ENCODE measurements at regions not wholly inside any gene's neighbourhood (a gene's known extent, or its start where the extent isn't known, plus 50 kb on each side); places are given as distances from the start of the nearest gene placed in this dataset.

GRCh38 chr6:138026342-138026741 is 80.9 kb downstream of the PERP start:
- intact Hi-C loops (cut with DNase I; ENCODE audit: low total_unique reads), result no loop called here
- Histone ChIP-seq H3K4me3 (no peak overlapping the region), H3K9me3 (no peaks in the 10 kb centered on the region), H3K4me1 (no peaks in the 10 kb centered on the region), H3K27me3 (no peaks in the 10 kb centered on the region), H3K36me3 (no peaks in the 10 kb centered on the region), H3K27ac (no peak overlapping the region)
- TF ChIP-seq POLR2AphosphoS5 (IDR thresholded peaks at IDR 0.05) (no peak), POLR2A (IDR thresholded peaks at IDR 0.05) (no peak)
- TF ChIP-seq, protein P1, sequence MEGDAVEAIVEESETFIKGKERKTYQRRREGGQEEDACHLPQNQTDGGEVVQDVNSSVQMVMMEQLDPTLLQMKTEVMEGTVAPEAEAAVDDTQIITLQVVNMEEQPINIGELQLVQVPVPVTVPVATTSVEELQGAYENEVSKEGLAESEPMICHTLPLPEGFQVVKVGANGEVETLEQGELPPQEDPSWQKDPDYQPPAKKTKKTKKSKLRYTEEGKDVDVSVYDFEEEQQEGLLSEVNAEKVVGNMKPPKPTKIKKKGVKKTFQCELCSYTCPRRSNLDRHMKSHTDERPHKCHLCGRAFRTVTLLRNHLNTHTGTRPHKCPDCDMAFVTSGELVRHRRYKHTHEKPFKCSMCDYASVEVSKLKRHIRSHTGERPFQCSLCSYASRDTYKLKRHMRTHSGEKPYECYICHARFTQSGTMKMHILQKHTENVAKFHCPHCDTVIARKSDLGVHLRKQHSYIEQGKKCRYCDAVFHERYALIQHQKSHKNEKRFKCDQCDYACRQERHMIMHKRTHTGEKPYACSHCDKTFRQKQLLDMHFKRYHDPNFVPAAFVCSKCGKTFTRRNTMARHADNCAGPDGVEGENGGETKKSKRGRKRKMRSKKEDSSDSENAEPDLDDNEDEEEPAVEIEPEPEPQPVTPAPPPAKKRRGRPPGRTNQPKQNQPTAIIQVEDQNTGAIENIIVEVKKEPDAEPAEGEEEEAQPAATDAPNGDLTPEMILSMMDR (IDR thresholded peaks at IDR 0.05), result no peak
- DNase-seq (ENCODE audit: low spot score in 2 of 2), result no peak

DNA sequence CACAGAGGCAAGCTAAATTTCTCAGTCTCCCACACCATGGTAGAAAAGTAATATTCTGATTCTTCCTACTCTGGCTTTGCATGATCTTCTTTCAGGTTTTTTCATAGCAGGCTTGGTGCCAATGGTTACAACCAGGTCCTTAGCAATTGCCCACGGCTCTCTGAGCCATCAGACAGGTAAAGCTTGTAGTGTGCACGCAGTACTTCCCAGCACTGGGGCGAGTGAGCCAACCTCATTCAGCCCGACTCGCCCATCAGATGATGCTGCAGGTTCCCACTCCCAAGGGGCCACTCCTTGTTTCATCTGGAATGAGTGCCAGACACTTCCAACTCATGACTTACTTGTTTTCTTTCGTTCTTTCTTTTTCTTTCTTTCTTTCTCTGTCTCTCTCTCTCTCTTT is 78.3 kb downstream of the PERP start:
- Histone ChIP-seq H3K4me3 (no peak overlapping the region), H3K9me3 (no peaks in the 10 kb centered on the region), H3K27me3 (no peaks in the 10 kb centered on the region), H3K36me3 (no peaks in the 10 kb centered on the region), H3K27ac (no peak overlapping the region), H3K4me1 (no peaks in the 10 kb centered on the region)
- TF ChIP-seq POLR2AphosphoS5 (IDR thresholded peaks at IDR 0.05) (no peak), POLR2A (IDR thresholded peaks at IDR 0.05) (no peak)
- TF ChIP-seq, protein P1 (IDR thresholded peaks at IDR 0.05), result no peak
- intact Hi-C loops (cut with DNase I; ENCODE audit: low total_unique reads), result no loop called here
- peak in 1 of 2 donors; percentile 53 for DNase-seq (ENCODE audit: low spot score in 2 of 2)

GRCh38 chr6:138030872-138031271 is 76.3 kb downstream of the PERP start:
- no peaks in the 10 kb centered on the region for H3K4me1 ChIP-seq
- no peaks in the 10 kb centered on the region for H3K27me3 ChIP-seq
- no peak overlapping the region for H3K4me3 ChIP-seq
- no peak for DNase-seq (ENCODE audit: low spot score in 2 of 2)
- H3K36me3 ChIP-seq, result no peaks in the 10 kb centered on the region
- no peak overlapping the region for H3K27ac ChIP-seq
- H3K9me3 ChIP-seq, result no peaks in the 10 kb centered on the region
- intact Hi-C loops (cut with DNase I; ENCODE audit: low total_unique reads), result no loop called here
- TF ChIP-seq POLR2AphosphoS5 (IDR thresholded peaks at IDR 0.05), result no peak
- TF ChIP-seq, protein P1 (IDR thresholded peaks at IDR 0.05), result no peak
- TF ChIP-seq POLR2A (IDR thresholded peaks at IDR 0.05), result no peak

GRCh38 chr6:138031417-138031816 is 75.8 kb downstream of the PERP start:
- Histone ChIP-seq H3K4me3 (no peak overlapping the region), H3K36me3 (no peaks in the 10 kb centered on the region), H3K9me3 (no peaks in the 10 kb centered on the region), H3K27me3 (no peaks in the 10 kb centered on the region), H3K27ac (no peak overlapping the region), H3K4me1 (no peaks in the 10 kb centered on the region)
- DNase-seq (ENCODE audit: low spot score in 2 of 2), result no peak
- intact Hi-C loops (cut with DNase I; ENCODE audit: low total_unique reads), result no loop called here
- no peak for TF ChIP-seq POLR2A (IDR thresholded peaks at IDR 0.05)
- no peak for TF ChIP-seq POLR2AphosphoS5 (IDR thresholded peaks at IDR 0.05)
- TF ChIP-seq, protein P1 (IDR thresholded peaks at IDR 0.05), result no peak

DNA sequence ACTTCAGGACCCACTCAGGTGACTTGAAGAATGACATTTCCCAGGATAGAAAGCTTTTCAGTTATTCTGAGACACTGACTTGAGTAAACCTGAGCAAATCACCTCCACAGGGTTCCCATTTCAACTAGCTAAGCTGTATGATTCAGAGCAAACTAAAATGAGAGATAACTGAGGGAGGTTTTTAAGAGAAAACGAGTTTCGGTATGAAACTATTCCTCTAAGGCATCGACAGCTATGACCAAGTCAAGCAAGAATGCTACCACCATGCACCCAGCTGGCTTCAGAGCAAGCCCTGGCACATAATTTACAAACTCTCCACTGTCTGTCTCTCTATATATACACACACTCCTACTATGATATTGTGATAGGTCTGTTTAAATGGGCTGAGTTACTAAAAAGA is 75.4 kb downstream of the PERP start:
- Histone ChIP-seq H3K27ac (no peak overlapping the region), H3K9me3 (no peaks in the 10 kb centered on the region), H3K27me3 (no peaks in the 10 kb centered on the region), H3K4me3 (no peak overlapping the region), H3K36me3 (no peaks in the 10 kb centered on the region), H3K4me1 (no peaks in the 10 kb centered on the region)
- TF ChIP-seq, protein P1 (IDR thresholded peaks at IDR 0.05), result no peak
- TF ChIP-seq POLR2AphosphoS5 (IDR thresholded peaks at IDR 0.05), result no peak
- no peak for TF ChIP-seq POLR2A (IDR thresholded peaks at IDR 0.05)
- intact Hi-C loops (cut with DNase I; ENCODE audit: low total_unique reads), result no loop called here
- no peak for DNase-seq (ENCODE audit: low spot score in 2 of 2)

Measured in breast epithelium (tissue), 4 donors.